NCI-H2107 treated with DMSO at 0.1 percent for 48 hours (cell line): ENCODE measurements at regions not wholly inside any gene's neighbourhood (a gene's known extent, or its start where the extent isn't known, plus 50 kb on each side); places are given as distances from the start of the nearest gene placed in this dataset.

Experiments used
- DNase-seq: peaks from one replicate; lab custom pipeline; 2025; ENCODE audit not compliant: unreplicated experiment; lab: John Stamatoyannopoulos, UW

DNA sequence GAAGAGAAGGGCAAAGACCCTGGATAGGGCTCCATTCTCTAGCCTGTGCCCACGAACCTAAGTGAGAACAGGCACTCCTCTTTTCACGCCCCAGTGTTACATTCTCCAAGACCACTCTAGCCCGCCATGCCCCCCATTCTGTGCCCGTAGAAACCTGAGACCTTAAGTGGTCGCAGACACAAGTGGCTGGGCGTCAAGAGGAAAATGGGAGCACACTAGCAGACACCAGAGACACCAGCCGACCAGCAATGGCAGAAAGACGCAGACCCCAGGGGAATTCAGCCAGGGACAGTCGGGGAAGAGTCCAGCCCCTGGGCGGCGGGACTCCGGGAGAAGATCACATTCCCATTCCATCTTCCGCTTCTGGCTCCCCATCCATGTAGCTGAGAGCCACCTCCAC lies 2027.9 kb downstream of the PCDH7 start:
- DNase-seq = no peak

DNA sequence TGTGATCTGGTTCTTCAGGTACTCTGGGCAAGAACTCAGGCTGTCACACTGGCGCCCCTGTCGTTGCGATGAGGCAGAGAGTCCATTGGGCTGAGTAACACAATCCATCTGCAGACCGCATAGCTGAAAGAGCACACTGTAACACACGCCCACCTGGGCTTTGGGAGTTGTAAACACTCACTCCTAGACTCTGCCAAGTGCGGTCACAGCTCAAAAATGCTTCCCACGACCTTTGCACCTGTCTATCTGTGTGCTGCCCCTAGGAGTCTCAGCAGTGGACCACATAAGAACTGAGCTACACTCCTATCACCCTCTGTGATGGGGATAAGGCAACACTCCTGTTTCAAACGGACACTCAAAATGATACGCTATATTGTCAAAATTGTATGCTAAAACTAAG lies 2028.3 kb downstream of the PCDH7 start:
- no peak for DNase-seq

DNA sequence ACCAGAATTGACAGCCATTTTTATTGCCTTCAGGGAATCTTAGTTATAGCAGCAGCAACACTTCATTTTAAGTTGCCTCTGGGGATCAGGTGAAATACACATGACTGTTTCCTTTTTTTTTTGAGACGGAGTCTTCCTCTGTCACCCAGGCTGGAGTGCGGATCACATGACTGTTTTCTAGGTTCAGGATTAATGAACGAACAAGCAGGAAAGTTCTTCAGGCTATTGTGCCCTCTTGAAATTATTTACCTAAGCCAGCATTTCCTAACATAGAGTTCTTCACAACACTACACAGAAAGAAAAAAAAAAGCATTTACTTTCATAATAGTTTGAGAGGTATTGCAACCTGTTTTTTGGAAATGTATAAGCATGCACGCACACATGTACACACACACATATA lies 2032.8 kb downstream of the PCDH7 start:
- no peak for DNase-seq

DNA sequence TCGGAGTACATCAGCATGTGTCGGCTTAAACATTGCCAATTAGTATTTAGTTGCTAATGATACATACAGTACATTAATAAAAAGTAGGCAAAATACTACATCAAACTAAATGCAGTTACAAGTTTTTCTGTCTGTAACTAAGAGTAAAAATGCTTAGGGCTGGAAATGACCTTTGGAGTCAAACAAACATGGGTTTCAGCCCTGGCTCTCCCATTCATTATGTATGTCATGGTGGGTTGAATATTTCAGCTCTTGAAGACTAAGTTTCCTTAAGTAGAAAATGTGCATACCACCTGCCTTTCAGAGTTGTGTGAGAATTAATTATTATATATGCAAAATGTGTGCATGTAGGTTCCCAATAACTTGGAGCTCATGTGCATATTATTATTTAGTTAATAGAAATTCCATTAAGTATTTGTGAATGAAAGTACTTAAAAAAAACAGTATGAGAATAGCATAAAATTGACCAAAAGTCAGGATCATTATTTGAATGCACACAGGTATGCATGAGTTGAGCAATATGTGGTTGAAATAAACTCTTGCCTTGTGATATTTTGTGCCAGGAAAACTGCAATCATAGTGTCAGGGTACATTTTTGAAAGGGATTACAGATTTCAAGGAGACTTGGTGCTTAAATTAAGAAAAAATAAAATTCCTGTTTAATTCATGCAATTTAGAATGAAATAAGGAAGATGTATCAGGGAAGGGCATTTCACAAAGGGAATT lies 2048.7 kb downstream of the PCDH7 start:
- no peak for DNase-seq

DNA sequence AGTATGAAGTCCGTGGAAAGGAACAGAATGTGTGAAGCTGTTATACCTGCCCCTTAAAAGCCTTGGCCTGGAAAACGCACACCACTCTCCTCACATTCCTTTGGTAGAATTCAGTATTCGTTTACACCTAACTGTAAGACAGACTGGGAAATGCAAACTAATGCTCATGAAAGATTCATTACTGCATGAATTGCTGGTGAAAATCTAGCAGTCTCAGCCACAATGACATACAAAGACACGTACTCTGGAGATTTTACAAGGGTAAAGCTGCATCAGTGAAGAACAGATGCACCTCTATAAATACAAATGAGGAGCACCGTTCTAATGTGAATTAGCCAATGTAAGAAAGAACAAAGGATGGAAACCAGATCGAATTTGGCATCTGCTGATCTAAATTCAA lies 2051.3 kb downstream of the PCDH7 start:
- DNase-seq = no peak

DNA sequence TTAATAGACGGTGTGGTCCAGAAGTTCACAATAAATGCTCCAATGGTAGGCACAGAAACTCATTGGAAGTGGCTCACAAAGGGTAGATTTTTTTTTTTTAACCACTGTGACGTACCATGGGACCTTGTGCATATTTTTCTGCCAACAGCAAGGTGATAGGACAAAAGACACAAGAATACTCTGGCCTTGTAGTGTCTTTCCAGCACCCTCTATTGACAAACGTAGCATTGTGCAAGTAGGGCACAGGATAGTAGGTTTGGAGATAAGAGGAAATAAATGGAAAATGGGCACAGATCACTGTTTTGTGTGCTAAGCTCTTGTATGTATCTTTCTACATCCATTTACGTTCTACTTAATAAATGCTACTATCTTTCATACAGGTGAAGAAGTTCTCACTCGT lies 2054.9 kb downstream of the PCDH7 start:
- no peak for DNase-seq

DNA sequence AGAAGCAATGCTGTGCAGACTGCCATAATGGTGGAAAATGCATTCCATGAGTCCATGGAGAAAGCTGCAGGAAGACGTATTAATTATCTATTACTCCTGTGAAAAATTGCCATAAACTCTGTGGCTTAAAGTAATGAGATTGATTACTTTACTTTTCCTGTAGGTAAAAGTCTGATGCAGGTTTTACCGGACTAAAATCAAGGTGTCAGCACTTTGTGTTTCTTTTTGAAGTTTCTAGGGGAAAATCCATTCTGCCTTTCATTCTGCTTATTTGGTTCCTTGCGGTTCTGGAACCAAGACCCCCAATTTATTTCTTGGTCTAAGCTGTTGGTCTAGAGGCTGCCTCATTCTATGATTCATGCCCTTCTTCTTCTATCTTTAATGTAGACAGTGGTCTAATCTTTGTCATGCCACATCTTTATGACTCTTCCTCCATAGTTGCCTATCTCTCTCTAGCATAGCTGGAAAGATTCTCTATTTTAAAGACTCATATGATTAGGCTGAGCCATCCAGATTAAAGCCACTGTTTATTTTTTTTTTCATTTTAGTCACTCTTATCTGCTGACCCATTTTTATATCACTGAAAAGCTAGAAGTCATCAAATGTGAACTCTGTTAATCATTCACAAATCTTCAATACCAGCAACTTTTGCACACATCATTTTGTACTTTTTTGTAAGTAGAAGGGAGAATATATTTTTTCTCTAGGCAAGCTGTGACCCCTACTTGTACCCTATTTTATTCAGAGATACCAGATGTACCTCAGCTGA lies 2056.4 kb downstream of the PCDH7 start:
- no peak for DNase-seq

DNA sequence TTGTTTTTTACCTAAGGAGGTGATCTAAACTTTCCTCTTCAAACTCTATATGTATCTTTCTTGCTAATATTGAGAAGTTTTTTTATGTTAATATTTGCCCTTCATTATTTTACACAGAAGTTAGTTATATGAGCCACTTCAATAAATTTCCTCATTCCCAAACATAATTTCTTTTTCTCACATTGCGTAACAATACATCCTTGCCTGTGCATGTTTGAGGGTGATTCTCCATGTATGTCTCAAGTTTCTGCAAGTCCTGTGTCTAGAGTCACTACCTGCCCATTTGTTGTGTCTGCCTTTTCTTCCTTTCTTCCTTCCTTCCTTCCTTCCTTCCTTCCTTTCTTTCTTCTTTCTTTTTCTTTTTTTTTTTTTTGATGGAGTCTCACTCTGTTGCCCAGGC lies 2057.9 kb downstream of the PCDH7 start:
- DNase-seq = no peak

DNA sequence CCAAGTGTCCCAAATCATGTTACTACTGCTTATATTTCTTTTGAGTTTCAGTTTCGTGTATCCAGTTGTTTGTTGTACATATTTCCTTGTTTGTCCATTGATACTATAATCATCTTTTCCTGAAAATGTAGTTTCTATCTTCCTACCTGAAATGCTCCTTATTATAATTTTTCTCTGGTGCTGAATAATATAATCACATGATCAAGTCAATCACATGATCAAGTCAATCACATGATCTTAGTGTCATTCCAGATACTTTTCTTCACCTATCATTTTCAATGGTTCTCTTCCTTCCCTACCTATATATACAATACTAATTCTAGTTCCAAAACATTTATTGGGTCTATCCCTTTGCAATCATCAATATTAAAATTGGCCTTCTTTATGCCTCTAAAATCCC lies 2058.8 kb downstream of the PCDH7 start:
- no peak for DNase-seq

DNA sequence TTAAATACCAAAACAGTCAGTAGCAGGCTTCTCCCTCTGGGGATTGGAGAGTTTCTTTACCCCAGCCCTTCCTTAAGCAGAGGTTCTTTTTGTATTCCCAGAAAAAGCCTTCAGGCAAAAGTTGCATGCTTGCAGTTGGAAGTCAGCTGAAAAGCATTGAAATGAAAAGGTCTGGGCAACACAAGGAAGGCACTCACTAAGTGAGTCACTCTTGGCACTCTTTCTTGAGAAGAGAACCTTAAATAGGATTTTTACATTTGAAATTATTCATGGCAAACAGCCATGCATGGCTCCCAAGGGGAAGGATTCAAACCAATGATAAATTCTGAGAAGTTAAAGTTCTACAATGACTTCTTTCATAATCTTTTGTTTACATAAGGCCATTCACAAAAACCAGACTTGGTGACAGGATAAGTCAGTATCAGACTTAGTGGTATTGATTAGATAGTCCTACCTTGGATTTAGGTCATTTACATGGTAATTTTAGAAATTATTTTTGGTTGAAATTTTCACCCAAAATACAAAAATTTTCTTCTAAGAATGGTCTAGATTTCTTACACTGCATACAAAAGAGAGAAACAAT lies 2068.9 kb downstream of the PCDH7 start:
- DNase-seq = no peak

DNA sequence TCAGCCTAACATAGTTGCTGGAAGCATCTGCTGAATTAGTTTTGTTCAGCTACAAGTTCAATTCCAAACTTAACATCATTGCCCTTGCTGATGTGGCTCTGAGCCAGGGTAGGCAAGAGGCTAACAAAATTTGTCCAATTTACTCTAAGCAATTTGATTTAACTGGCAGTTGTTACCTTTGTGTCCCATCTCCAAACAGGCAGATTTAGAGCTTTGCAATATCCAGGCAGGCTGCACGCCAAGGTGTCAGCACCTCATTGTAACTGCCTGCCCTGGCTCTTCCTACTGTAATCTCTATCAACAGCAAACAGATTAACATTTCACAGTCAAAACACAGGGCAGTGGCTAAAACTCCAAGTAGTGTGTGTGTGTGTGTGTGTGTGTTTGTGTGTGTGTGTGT lies 2070.6 kb downstream of the PCDH7 start:
- DNase-seq = no peak

DNA sequence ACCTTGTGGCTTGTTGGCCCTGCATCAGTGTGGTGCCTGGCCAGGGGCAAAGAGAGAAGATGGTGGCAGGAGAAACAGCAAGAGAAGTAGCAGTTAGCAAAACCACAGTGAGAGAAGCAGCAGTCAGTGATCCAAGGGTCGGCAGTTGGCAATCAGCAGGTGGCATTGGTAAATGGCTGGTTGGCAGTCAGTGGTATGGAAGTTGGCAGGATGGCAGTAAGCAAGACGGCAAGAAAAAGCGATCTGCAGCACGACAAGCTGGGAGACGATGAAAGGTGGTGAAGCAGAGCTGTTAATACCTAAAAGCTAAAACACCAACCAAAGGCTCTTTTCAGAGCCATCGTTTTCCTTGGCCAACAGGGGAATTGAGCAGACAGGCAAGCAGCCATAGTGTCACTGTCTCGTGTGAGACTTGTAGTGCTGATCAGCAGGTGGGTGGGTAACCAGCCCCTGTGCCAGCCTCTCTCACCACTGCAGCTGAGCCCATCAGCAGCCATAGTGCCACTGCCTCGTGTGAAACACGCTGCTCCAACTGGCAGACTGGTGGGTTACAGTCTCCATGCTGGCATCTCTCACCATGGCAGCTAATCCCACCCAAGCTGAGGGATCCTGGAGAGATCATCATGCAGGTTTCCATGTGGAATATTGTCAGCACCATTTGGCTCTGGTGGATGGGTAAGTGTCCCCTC lies 2078.4 kb downstream of the PCDH7 start:
- no peak for DNase-seq

DNA sequence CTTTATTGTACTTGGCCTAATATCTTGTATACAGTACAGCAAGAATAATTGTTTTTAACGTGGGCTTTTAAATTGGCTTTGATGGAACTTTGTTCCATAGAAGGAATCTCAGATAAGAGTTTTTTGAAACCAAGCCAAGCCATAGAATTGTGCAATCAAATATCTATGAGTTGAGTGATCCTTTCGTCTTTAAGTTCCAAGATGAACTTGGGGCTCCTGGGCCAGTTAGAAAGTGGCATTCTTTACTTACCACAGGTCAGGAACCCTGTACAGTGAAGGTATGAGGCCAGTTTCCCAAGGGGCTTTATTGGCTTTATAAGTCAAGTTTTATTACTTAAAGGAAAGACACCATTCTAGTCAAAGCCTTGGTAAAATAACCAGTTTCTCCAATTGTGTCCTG lies 2104.2 kb downstream of the PCDH7 start:
- DNase-seq = no peak

DNA sequence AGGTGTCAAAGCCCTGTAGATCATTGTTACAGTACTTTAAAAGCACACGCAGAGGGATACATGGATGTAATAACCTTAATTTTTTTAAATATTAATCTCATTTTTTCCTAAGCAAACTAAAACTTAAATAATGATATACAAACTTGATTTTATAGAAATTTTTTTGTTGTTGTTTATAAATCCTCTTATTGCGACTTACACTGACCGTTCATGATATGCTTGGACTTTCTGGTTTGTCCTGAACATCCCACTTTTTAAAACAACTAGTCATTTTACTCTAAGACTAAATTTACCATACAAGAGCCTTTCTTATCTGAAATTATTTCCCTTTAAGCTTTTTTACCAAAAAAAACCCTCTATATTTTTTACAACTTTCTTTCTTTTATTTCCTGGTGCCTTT lies 2106.0 kb downstream of the PCDH7 start:
- DNase-seq = no peak

DNA sequence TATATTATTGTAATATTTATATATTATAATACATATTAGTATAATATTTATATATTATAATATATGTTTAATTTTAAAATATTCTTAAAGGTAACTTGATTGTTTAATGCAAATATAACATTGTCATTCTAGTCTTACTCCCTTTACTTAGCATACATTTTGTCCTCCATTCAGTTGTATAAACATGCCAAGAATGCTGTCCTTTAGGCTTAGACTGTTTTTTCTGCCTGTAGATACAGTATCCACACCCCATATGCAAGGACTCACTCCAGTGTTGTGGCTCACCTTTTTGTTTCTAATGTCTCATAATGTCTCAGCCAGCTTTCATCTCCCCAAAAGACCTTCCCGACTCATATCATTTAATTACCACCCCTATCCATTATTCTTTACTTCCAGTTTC lies 2110.0 kb downstream of the PCDH7 start:
- no peak for DNase-seq

DNA sequence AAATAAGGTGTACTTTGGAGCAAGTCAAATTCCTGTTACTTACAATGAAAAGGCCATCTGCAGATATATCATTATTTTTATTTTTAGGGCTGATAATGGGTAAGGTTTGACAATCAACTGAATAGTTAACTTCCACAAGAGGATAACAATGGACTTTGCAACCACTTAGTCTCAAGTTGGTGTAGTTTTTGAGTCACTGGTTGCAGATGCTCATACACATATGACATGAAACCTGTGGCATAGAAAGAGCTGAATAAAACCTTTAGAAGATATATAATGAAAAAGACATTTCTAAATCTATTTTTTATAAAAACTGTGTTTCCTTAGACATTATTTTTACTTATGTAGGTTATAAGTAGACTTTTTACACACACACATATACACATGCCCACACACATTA lies 2110.9 kb downstream of the PCDH7 start:
- no peak for DNase-seq

DNA sequence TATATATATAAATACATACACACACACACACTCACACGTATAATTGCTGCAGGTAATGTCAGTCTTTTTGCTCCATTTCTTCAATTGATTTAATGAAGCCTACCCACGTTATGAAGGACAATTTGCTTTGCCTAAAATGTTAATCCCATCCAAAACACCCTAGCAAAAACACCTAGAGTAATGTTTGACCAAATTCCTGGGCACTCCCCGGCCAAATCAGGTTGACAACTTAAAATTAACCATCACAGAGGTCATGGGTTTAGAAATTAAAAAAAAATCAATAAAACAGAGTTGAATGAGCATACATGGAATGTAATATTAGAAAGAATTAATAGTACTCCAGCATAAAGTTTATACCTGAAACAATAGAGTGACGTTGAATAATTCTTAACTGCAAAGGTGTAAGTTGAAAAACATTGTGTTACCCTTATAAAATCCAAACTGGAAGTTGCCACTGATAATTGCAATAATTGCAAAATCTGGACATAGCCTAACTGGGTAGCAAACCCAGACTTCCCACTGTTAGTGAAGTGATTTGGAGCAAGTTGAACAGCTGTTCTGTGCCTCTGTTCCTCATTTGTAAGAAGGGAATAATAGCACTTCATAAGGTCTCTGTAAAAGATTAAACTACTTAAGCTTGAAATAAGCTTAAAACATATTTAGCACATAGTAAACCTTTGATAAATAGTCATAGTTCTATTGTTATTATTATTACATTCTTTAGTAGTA lies 2120.5 kb downstream of the PCDH7 start:
- DNase-seq = no peak

DNA sequence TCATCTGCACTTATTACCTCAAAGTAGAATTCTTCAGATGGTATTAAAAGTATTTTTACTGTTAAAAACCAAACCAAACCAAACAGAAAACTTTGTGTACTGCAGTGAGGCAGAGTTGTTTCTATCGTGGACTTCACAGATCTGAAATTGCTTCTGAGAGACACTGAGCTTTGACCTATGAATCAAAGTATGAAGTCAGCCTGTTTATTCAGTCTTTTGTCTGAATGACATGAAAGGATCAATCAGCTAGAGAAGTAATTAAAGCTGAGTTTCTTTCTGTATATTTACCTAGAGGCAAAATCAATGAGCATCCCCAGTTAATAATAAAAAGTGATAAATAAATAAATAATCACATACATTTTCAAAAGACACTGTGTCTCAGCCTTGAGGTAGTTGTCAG lies 2121.0 kb downstream of the PCDH7 start:
- DNase-seq = no peak

DNA sequence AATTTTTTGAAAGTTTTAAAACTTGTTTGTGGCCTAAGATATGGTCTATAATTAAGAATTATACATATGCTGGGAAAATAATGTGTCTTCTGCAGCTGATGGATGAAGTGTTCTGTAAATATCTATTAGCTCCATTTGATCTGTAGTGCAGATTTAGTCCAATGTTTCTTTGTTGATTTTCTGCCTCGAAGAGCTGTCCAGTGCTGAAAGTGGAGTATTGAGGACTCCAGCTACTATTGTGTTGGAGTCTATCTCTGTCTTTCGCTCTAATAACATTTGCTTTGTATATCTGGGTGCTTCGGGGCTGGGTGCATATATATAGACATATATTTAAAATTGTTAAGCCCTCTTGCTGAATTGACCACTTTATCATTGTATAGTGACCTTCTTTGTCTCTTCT lies 2127.3 kb downstream of the PCDH7 start:
- no peak for DNase-seq

DNA sequence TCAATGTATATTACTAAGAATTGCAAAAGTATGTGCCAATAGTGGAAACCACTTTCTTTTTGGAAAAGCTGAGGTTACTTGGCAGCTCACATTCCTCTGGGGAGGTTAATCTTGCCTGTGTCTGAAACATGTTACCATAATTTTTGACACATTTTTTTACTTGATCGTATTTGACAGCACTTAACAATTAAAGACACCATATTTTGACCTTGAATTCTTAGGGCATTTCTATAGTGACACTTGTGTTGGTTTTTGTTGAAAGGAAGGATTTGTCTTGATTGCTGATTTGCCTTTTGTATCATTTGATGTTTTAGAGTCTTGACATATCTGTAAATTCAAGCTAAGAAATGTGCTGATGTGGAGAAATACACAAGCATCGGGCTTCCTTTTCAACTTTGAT lies 2135.5 kb downstream of the PCDH7 start:
- no peak for DNase-seq

DNA sequence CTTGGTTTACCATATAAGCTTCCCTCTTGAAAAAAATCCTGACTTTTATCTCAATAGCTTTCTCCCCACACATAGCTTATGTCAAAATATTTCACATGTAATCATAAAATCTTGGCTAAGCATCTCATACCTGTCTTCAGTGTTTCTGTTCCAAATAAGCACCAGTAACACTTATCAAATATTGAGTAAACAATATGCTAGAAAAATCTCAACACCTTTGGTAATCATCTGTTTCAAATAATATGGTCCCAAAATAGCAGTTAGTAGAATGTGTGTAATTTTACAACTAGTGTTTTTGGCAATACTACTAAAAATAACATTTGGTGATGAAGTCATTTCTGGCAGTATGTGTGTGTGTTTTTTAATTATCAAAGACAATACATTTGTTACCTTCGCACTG lies 2138.2 kb downstream of the PCDH7 start:
- DNase-seq = no peak
